ENCODE measurements at regions not wholly inside any gene's neighbourhood (a gene's known extent, or its start where the extent isn't known, plus 50 kb on each side); places are given as distances from the start of the nearest gene placed in this dataset.
A peak's percentile ranks its signal among the peaks of the same experiment; 100 is the strongest.

- Histone ChIP-seq H3K36me3 (no peaks in the 10 kb centered on the region), H3K4me3 (peak overlapping the region in 1 of 12 donors; percentile 0), H3K4me1 (peaks cover 16 to 71% (median 52%) of the 10 kb centered on the region in 12 donors), H3K27me3 (no peaks in the 10 kb centered on the region), H3K27ac (peak overlapping the region; percentile 86 to 98 (median 92)), H3K9me3 (no peaks in the 10 kb centered on the region)
- intact Hi-C loops (cut with DNase I): loop anchor here in 3 of 10 donors (2.0 to 10.0 kb wide), 6 partner anchors 34 to 128 kb away; partner anchors contain the start of gene TNRC6C (in 2 of the 3)
- no peak for TF ChIP-seq POLR2A (IDR thresholded peaks at IDR 0.05)
- TF ChIP-seq CTCF (IDR thresholded peaks at IDR 0.05): no peak
- peak in 1 of 4 donors; percentile 32 for ATAC-seq
- 63 to 75% (median 70%) methylated on average over 17 of the region's 17 CpGs for WGBS, 4 donors
- peak in 1 of 5 donors; percentile 56 for DNase-seq
Observed at GRCh38 chr17:77830816-77831473, 127.6 kb upstream of the TNRC6C start.

- DNase-seq (no peak), ATAC-seq (peak in 2 of 4 donors; percentile 18 to 52)
- TF ChIP-seq POLR2A (IDR thresholded peaks at IDR 0.05) (no peak), CTCF (IDR thresholded peaks at IDR 0.05) (no peak)
Observed at GRCh38 chr17:77831474-77832179, 126.9 kb upstream of the TNRC6C start.

GRCh38 chr17:77832180-77832560, 126.3 kb upstream of the TNRC6C start:
- Histone ChIP-seq H3K27me3 (no peaks in the 10 kb centered on the region), H3K9me3 (no peaks in the 10 kb centered on the region), H3K4me1 (peaks cover 16 to 79% (median 54%) of the 10 kb centered on the region in 12 donors), H3K27ac (peak overlapping the region in 10 of 12 donors; percentile 86 to 98 (median 94)), H3K4me3 (no peak overlapping the region), H3K36me3 (no peaks in the 10 kb centered on the region)
- intact Hi-C loops (cut with DNase I): loop anchor here in 2 of 10 donors (5.0 to 10.0 kb wide), 3 partner anchors 50 to 125 kb away; partner anchors contain the start of gene TNRC6C (in 1 of the 2)
- ATAC-seq: no peak
- DNase-seq: no peak
- TF ChIP-seq CTCF (IDR thresholded peaks at IDR 0.05) (no peak), POLR2A (IDR thresholded peaks at IDR 0.05) (no peak)
- 78 to 95% (median 79%) methylated on average over 8 of the region's 8 CpGs for WGBS, 4 donors

More at GRCh38 chr17:77831474-77832179, 126.9 kb upstream of the TNRC6C start:
- WGBS, 4 donors: 69 to 75% (median 72%) methylated on average over 17 of the region's 17 CpGs
- no peak overlapping the region for H3K4me3 ChIP-seq
- intact Hi-C loops (cut with DNase I): loop anchor here in 3 of 10 donors (2.0 to 10.0 kb wide), 6 partner anchors 33 to 127 kb away; partner anchors contain the start of gene TNRC6C (in 2 of the 3)
- H3K9me3 ChIP-seq: no peaks in the 10 kb centered on the region
- no peaks in the 10 kb centered on the region for H3K27me3 ChIP-seq
- peaks cover 16 to 78% (median 54%) of the 10 kb centered on the region in 12 donors for H3K4me1 ChIP-seq
- H3K36me3 ChIP-seq: no peaks in the 10 kb centered on the region
- H3K27ac ChIP-seq: peak overlapping the region; percentile 86 to 98 (median 92)

GRCh38 chr17:77833769-77834168, 124.7 kb upstream of the TNRC6C start:
- ATAC-seq (no peak), DNase-seq (no peak)
- 90 to 94% (median 92%) methylated on average over 5 of the region's 5 CpGs for WGBS, 4 donors
- Histone ChIP-seq H3K36me3 (no peaks in the 10 kb centered on the region), H3K9me3 (no peaks in the 10 kb centered on the region), H3K27me3 (no peaks in the 10 kb centered on the region), H3K4me3 (no peak overlapping the region), H3K4me1 (peaks cover 16 to 72% (median 50%) of the 10 kb centered on the region in 12 donors), H3K27ac (peak overlapping the region in 1 of 12 donors; percentile 33)
- intact Hi-C loops (cut with DNase I): loop anchor here in 2 of 10 donors (5.0 to 10.0 kb wide), 3 partner anchors 49 to 124 kb away; partner anchors contain the start of gene TNRC6C (in 1 of the 2)
- TF ChIP-seq POLR2A (IDR thresholded peaks at IDR 0.05): no peak
